ENCODE measurements at regions not wholly inside any gene's neighbourhood (a gene's known extent, or its start where the extent isn't known, plus 50 kb on each side); places are given as distances from the start of the nearest gene placed in this dataset.

GRCh38 chr16:51759329-51759728, 608.3 kb upstream of the SALL1 start:
- TF ChIP-seq ESRRG (CRISPR knock-in tag; IDR thresholded peaks at IDR 0.05) = no peak
- TF ChIP-seq ZNF8 (CRISPR knock-in tag; IDR thresholded peaks at IDR 0.05) = no peak
- TF ChIP-seq BACH2 (CRISPR knock-in tag; IDR thresholded peaks at IDR 0.05; ENCODE audit: borderline replicate concordance) = no peak
- TF ChIP-seq TCF4 (CRISPR knock-in tag; IDR thresholded peaks at IDR 0.05; ENCODE audit: borderline replicate concordance) = peak; percentile 45; the same call in 1 of the 2 replicates
- no peak for TF ChIP-seq RARB (CRISPR knock-in tag; IDR thresholded peaks at IDR 0.05)
- no peak for TF ChIP-seq POU6F1 (CRISPR knock-in tag; IDR thresholded peaks at IDR 0.05; ENCODE audit: borderline replicate concordance, low read depth)
- TF ChIP-seq ZC3H10 (CRISPR knock-in tag; IDR thresholded peaks at IDR 0.05) = no peak
- no peak for TF ChIP-seq ZNF565 (CRISPR knock-in tag; conservative IDR thresholded peaks at IDR 0.05; ENCODE audit: low read depth)
- no peak for TF ChIP-seq ISL1 (CRISPR knock-in tag; IDR thresholded peaks at IDR 0.05)
- TF ChIP-seq CSRNP3 (CRISPR knock-in tag; IDR thresholded peaks at IDR 0.05) = no peak
- TF ChIP-seq PPARA (CRISPR knock-in tag; IDR thresholded peaks at IDR 0.05; ENCODE audit: borderline replicate concordance) = no peak
- TF ChIP-seq TOX (CRISPR knock-in tag; IDR thresholded peaks at IDR 0.05; ENCODE audit: borderline replicate concordance) = no peak
- peak; percentile 25; the same call in 1 of the 2 replicates for TF ChIP-seq TSHZ2 (CRISPR knock-in tag; IDR thresholded peaks at IDR 0.05)
- TF ChIP-seq ARNTL (CRISPR knock-in tag; IDR thresholded peaks at IDR 0.05; ENCODE audit: borderline replicate concordance, low read depth) = no peak
- ATAC-seq = no peak

GRCh38 chr16:51757921-51758479, 606.9 kb upstream of the SALL1 start:
- ATAC-seq = no peak
- TF ChIP-seq TCF4 (CRISPR knock-in tag; IDR thresholded peaks at IDR 0.05; ENCODE audit: borderline replicate concordance) (no peak; the same call in 1 of the 2 replicates), ZC3H10 (CRISPR knock-in tag; IDR thresholded peaks at IDR 0.05) (0 out of 2 replicates have a peak, but pooled peaks have one; percentile 37)

- ATAC-seq = no peak
- no peak for TF ChIP-seq CREB5 (CRISPR knock-in tag; IDR thresholded peaks at IDR 0.05; ENCODE audit: low read depth)
- TF ChIP-seq ARNTL (CRISPR knock-in tag; IDR thresholded peaks at IDR 0.05; ENCODE audit: borderline replicate concordance, low read depth) = no peak
- no peak for TF ChIP-seq ZNF565 (CRISPR knock-in tag; conservative IDR thresholded peaks at IDR 0.05; ENCODE audit: low read depth)
- TF ChIP-seq ESRRG (CRISPR knock-in tag; IDR thresholded peaks at IDR 0.05) = no peak
- TF ChIP-seq TCF4 (CRISPR knock-in tag; IDR thresholded peaks at IDR 0.05; ENCODE audit: borderline replicate concordance) = no peak
- no peak for TF ChIP-seq TOX (CRISPR knock-in tag; IDR thresholded peaks at IDR 0.05; ENCODE audit: borderline replicate concordance)
- TF ChIP-seq CSDC2 (CRISPR knock-in tag; IDR thresholded peaks at IDR 0.05) = no peak
- no peak for TF ChIP-seq SNAI2 (CRISPR knock-in tag; IDR thresholded peaks at IDR 0.05)
- TF ChIP-seq GLIS3 (CRISPR knock-in tag; IDR thresholded peaks at IDR 0.05) = no peak
- TF ChIP-seq CSRNP3 (CRISPR knock-in tag; IDR thresholded peaks at IDR 0.05) = no peak
- TF ChIP-seq TSHZ2 (CRISPR knock-in tag; IDR thresholded peaks at IDR 0.05) = no peak
- TF ChIP-seq RARB (CRISPR knock-in tag; IDR thresholded peaks at IDR 0.05) = no peak
- no peak for TF ChIP-seq ZNF70 (CRISPR knock-in tag; IDR thresholded peaks at IDR 0.05)
- TF ChIP-seq ZFP30 (CRISPR knock-in tag; IDR thresholded peaks at IDR 0.05) = no peak
Observed at GRCh38 chr16:51757505-51757904, 606.4 kb upstream of the SALL1 start.
